ENCODE measurements at regions not wholly inside any gene's neighbourhood (a gene's known extent, or its start where the extent isn't known, plus 50 kb on each side); places are given as distances from the start of the nearest gene placed in this dataset.

DNA sequence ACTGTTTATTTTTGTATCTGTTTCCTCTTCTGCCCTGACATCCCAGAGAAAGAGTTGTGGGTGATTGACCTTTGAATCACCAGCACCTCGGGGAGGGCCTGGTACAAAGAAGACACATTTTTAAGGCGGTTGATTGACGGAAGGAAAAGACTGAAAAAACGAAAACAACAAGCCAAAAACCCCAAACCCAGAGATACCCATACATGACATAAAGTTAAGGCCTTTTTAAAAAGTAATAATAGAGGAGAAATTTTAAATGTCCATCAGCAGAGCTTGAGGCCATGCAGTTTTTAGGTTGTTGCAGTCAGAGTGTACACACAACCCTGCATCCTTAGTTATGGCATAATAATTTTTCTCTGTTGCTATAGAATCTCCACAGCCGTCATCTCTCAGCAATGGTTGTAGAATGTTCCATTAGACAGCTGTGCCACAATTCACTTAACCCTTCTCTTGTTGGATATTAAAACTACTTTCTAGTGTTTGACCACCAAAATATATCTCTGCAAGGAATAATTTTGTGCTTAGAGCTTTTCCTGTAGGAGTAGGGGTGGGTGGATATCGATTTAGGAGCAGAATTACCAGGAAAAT lies 110.2 kb downstream of the GNL3L start:
- no TSS peak for BruUV-seq (replicated peaks)
- DNase-seq = no peak
- H3K9me3 ChIP-seq (ENCODE audit: control insufficient read depth, insufficient read depth, low read length) = no peaks in the 10 kb centered on the region
- H3K56ac ChIP-seq (ENCODE audit: extremely low read depth, insufficient read depth, low read length) = no peak overlapping the region
- H3K36me3 ChIP-seq (ENCODE audit: control insufficient read depth, insufficient read depth, low read length) = no peaks in the 10 kb centered on the region
- H3K4me2 ChIP-seq (ENCODE audit: low read depth, low read length) = peak overlapping the region; percentile 60; the same call in 1 of the 2 replicates
- dilution Hi-C loops (cut with HindIII; ENCODE audit: low sequenced_read_pairs, unreplicated experiment) (no loop called here), intact Hi-C loops (cut with micrococcal nuclease) (no loop called here), in situ Hi-C loops (cut with MboI; ENCODE audit: low sequenced_read_pairs) (no loop called here)
- H4K20me1 ChIP-seq (ENCODE audit: insufficient read depth, low read length) = no peaks in the 10 kb centered on the region
- H3K27ac ChIP-seq (ENCODE audit: insufficient read depth, low read length) = peak overlapping the region; percentile 44; the same call in 1 of the 2 replicates
- WGBS, 2 experiments (ENCODE audit: extremely low coverage in 2 of 2, insufficient read length in 1 of 2) = no CpG with 5 or more reads among the region's 6 CpGs
- no peaks in the 10 kb centered on the region for H3K9me1 ChIP-seq (ENCODE audit: insufficient read depth, low read length)
- H3K9ac ChIP-seq (ENCODE audit: low read depth, low read length) = peak overlapping the region; percentile 72
- H3K4me1 ChIP-seq (ENCODE audit: control insufficient read depth, insufficient read depth, low read length) = no peaks in the 10 kb centered on the region
- TF ChIP-seq RFX5 (IDR thresholded peaks at IDR 0.05; ENCODE audit: low read depth, low read length) = no peak
- no peak for TF ChIP-seq RAD21 (IDR thresholded peaks at IDR 0.05; ENCODE audit: low read length)
- no peak for TF ChIP-seq MAFK (IDR thresholded peaks at IDR 0.05; ENCODE audit: low read depth, low read length)
- no peak for TF ChIP-seq NFE2L2 (IDR thresholded peaks at IDR 0.05; ENCODE audit: low read depth, low read length)
- no peak for TF ChIP-seq FOS (IDR thresholded peaks at IDR 0.05; ENCODE audit: low read depth, low read length)
- TF ChIP-seq CEBPB (IDR thresholded peaks at IDR 0.05; ENCODE audit: low read depth, low read length) = no peak
- TF ChIP-seq, protein P1, sequence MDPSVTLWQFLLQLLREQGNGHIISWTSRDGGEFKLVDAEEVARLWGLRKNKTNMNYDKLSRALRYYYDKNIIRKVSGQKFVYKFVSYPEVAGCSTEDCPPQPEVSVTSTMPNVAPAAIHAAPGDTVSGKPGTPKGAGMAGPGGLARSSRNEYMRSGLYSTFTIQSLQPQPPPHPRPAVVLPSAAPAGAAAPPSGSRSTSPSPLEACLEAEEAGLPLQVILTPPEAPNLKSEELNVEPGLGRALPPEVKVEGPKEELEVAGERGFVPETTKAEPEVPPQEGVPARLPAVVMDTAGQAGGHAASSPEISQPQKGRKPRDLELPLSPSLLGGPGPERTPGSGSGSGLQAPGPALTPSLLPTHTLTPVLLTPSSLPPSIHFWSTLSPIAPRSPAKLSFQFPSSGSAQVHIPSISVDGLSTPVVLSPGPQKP (IDR thresholded peaks at IDR 0.05; ENCODE audit: borderline replicate concordance, low read depth, low read length) = no peak
- TF ChIP-seq SMC3 (IDR thresholded peaks at IDR 0.05; ENCODE audit: low read depth, low read length) = no peak
- no peak for TF ChIP-seq RCOR1 (IDR thresholded peaks at IDR 0.05; ENCODE audit: insufficient replicate concordance, low read length)
- H3K4me3 ChIP-seq (ENCODE audit: insufficient read depth, low read depth, low read length) = peak overlapping the region; percentile 31; the same call in 1 of the 2 replicates
- no peak overlapping the region for H2BK15ac ChIP-seq (ENCODE audit: low read depth, low read length)
- no peak overlapping the region for H3K14ac ChIP-seq (replicated peaks; ENCODE audit: low read depth, low read length)
- H3K4ac ChIP-seq (ENCODE audit: low read depth, low read length) = 0 out of 2 replicates have a peak overlapping the region, but pooled peaks have one; percentile 8
- H3K27me3 ChIP-seq (ENCODE audit: control insufficient read depth, insufficient read depth, low read length) = no peaks in the 10 kb centered on the region
- ChIA-PET CTCF (interaction anchor here (0.7 to 1.5 kb wide), 3 partner anchors 9 to 171 kb away, joined by 3 to 4 read pairs (median 4); no protein-coding TSS in a partner anchor), POLR2A (ENCODE audit: unreplicated experiment) (interaction anchor here (1.3 to 1.4 kb wide), 2 partner anchors 168 to 359 kb away, joined by 6 read pairs; no protein-coding TSS in a partner anchor)
- no peak overlapping the region for H3K18ac ChIP-seq (ENCODE audit: low read depth, low read length)
- no peak overlapping the region for H2AK5ac ChIP-seq (ENCODE audit: low read depth, low read length)
- H4K5ac ChIP-seq (ENCODE audit: low read depth, low read length) = no peak overlapping the region
- peak overlapping the region in 1 of 2 experiments; percentile 64; a peak in 2 of 4 replicates for H4K8ac ChIP-seq (ENCODE audit: low read depth in 2 of 2, low read length in 2 of 2)
- no peak overlapping the region for H2BK20ac ChIP-seq (ENCODE audit: low read depth, low read length)
- H3K79me1 ChIP-seq (ENCODE audit: low read depth in 1 of 2, low read length in 2 of 2) = no peaks in the 10 kb centered on the region
- no peak overlapping the region for H2BK120ac ChIP-seq (ENCODE audit: low read depth, low read length)
- no peak for ATAC-seq (ENCODE audit: low read depth)
- no peak overlapping the region for H4K91ac ChIP-seq (ENCODE audit: insufficient read depth, low read depth, low read length)
- H2AK9ac ChIP-seq (replicated peaks; ENCODE audit: low read depth, low read length, poor library complexity) = no peak overlapping the region
- H2AFZ ChIP-seq (replicated peaks; ENCODE audit: low read length, poor library complexity) = peak overlapping the region; percentile 87
- no peak overlapping the region for H3K23ac ChIP-seq (ENCODE audit: low read depth, low read length)
- H2BK5ac ChIP-seq (ENCODE audit: low read depth, low read length, poor library complexity, severe bottlenecking) = peak overlapping the region; percentile 9

All from IMR-90 (cell line).